Activated CD4-positive, alpha-beta T cell treated with anti-CD3 and anti-CD28 coated beads, Interleukin-2, amount 10 ng/mL, durations not matched to agents 24 days and 14 days (primary cell): ENCODE measurements at regions not wholly inside any gene's neighbourhood (a gene's known extent, or its start where the extent isn't known, plus 50 kb on each side); places are given as distances from the start of the nearest gene placed in this dataset.
"Not testable (repeated sequence)": the region's sequence is repeated elsewhere in the genome, so short reads cannot be mapped to it uniquely, and the experiment has no call there.

Experiments
- DNase-seq: peaks from one replicate; pipeline ENCODE4 v3.0.0; 2022
- H3K27ac Mint-ChIP-seq: one replicate; pipeline ENCODE4 v1.8.0; 2022; ENCODE audit warnings: mild to moderate bottlenecking, mixed read lengths
- H3K27me3 Mint-ChIP-seq: one replicate; pipeline ENCODE4 v1.8.0; 2022; ENCODE audit warnings: mixed read lengths
- H3K36me3 Mint-ChIP-seq: one replicate; pipeline ENCODE4 v1.8.0; 2022; ENCODE audit warnings: low read depth, mild to moderate bottlenecking, mixed read lengths
- H3K4me1 Mint-ChIP-seq: one replicate; pipeline ENCODE4 v1.8.0; 2021; ENCODE audit warnings: mixed read lengths
- H3K4me3 Mint-ChIP-seq: one replicate; pipeline ENCODE4 v1.8.0; 2022; ENCODE audit warnings: mild to moderate bottlenecking, moderate library complexity, mixed read lengths
- H3K9me3 Mint-ChIP-seq: one replicate; pipeline ENCODE4 v1.8.0; 2021; ENCODE audit warnings: mixed read lengths
- intact Hi-C: fragments of 100-400 bp; cut with micrococcal nuclease; formaldehyde crosslinking; loops from one replicate; pipeline ENCODE4 v1.15.1; 2023

DNA sequence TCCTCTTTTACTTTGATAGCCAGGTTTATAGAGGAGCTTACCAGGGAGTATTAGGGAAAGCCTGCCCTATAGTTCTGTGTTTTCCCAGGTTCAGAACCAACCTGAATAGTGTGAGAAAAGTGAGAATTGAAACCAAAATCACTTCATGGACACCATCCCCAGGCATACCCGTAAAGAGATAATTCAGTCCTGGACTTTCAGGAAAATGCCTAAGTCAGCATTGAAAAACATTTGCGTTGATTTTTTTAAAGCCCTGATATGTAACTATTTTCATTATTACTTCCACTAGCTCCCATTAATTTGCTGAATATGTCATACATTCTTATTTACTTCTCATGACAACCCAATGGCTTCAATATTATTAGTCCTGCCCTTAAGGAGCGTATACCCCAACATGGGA lies 77.4 kb upstream of the TCF21 start:
- Mint-ChIP-seq H3K4me1 (no peaks in the 10 kb centered on the region), H3K9me3 (no peaks in the 10 kb centered on the region), H3K27me3 (peaks cover 5% of the 10 kb centered on the region), H3K4me3 (no peak overlapping the region), H3K27ac (no peak overlapping the region), H3K36me3 (no peaks in the 10 kb centered on the region)
- no peak for DNase-seq
- intact Hi-C loops: no loop called here

DNA sequence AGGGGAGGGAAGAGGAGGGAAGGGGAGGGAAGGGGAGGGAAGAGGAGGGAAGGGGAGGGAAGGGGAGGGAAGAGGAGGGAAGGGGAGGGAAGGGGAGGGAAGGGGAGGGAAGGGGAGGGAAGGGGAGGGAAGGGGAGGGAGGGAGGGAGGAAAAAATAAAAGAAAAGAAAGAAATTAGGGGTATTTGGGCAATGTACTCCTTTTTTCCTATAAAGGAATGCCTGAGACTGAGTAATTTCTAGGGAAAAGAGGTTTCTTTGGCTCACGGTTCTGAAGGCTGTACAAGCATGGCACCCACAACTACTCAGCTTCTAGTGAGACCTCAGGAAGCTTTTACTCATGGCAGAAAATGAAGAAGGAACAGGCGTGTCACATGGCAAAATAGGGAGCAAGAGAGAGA lies 76.5 kb upstream of the TCF21 start:
- intact Hi-C loops, H3K36me3 Mint-ChIP-seq, H3K4me3 Mint-ChIP-seq: not testable (repeated sequence)

DNA sequence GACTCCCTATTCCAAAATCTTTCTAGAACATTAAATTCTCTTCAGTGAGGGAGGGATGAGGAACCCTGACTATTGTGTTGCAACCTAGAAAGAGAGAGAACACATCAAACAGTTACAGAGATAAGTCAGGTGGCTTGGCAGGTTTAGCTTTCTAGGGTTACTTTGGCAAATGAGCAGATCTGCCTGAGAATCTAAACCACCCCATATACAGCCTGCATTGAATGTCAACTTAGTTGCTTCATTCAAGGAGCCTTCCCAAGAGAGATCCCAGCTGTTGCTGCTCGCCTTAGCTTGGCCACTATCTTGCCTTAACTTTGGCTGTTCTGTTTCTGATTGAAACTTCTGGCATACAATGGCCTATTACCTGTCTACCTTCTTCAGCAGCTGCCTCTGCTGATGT lies 74.7 kb upstream of the TCF21 start:
- no peaks in the 10 kb centered on the region for H3K36me3 Mint-ChIP-seq
- H3K4me1 Mint-ChIP-seq: no peaks in the 10 kb centered on the region
- no peak overlapping the region for H3K4me3 Mint-ChIP-seq
- no peak overlapping the region for H3K27ac Mint-ChIP-seq
- no peak for DNase-seq
- H3K27me3 Mint-ChIP-seq: peaks cover 5% of the 10 kb centered on the region
- intact Hi-C loops: no loop called here
- no peaks in the 10 kb centered on the region for H3K9me3 Mint-ChIP-seq

More for the DNA sequence above, 76.5 kb upstream of the TCF21 start:
- H3K9me3 Mint-ChIP-seq, DNase-seq, H3K4me1 Mint-ChIP-seq, H3K27ac Mint-ChIP-seq, H3K27me3 Mint-ChIP-seq: not testable (repeated sequence)

DNA sequence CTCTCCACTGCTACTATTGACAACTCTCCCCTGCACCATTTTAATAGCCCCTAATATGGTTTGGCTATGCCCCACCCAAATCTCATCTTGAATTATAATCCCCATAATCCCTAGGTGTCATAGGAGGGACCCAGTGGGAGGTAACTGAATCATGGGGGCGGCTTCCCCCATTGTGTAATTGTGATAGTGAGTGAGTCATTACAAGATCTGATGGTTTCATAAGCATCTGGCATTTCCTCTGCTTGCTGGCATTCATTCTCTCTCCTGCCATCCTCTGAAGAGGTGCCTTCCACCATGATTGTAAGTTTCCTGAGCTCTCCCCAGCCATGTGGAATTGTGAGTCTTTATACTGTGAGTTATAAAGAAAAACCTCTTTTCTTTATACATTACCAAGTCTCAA lies 74.1 kb upstream of the TCF21 start:
- intact Hi-C loops: no loop called here

DNA sequence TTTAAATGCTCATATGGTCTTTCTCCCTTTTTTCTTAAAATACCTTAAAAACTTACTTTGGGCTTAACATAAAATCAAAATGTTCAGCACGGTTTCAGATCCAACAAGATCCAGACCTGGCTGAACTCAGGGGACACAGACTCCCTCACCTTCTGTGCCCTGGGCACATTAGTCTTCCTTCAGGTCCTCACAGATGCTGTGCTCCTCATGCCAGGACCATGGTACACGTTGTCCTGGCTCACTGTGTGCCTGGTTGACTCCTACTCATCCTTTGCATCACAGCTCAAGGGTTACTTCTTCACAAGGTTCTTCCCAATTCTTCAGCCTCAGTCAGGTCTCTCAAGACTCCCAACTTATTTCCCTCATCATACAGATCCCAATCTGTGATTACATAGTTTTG lies 73.6 kb upstream of the TCF21 start:
- H3K27me3 Mint-ChIP-seq: peaks cover 5% of the 10 kb centered on the region
- H3K4me1 Mint-ChIP-seq: no peaks in the 10 kb centered on the region
- no peaks in the 10 kb centered on the region for H3K9me3 Mint-ChIP-seq
- intact Hi-C loops: no loop called here
- no peak overlapping the region for H3K27ac Mint-ChIP-seq
- DNase-seq: no peak
- no peaks in the 10 kb centered on the region for H3K36me3 Mint-ChIP-seq
- no peak overlapping the region for H3K4me3 Mint-ChIP-seq

More for the DNA sequence above, 74.1 kb upstream of the TCF21 start:
- no peaks in the 10 kb centered on the region for H3K36me3 Mint-ChIP-seq
- no peaks in the 10 kb centered on the region for H3K9me3 Mint-ChIP-seq
- H3K27me3 Mint-ChIP-seq: peaks cover 5% of the 10 kb centered on the region
- H3K4me3 Mint-ChIP-seq: no peak overlapping the region
- no peak overlapping the region for H3K27ac Mint-ChIP-seq
- no peak for DNase-seq
- no peaks in the 10 kb centered on the region for H3K4me1 Mint-ChIP-seq

DNA sequence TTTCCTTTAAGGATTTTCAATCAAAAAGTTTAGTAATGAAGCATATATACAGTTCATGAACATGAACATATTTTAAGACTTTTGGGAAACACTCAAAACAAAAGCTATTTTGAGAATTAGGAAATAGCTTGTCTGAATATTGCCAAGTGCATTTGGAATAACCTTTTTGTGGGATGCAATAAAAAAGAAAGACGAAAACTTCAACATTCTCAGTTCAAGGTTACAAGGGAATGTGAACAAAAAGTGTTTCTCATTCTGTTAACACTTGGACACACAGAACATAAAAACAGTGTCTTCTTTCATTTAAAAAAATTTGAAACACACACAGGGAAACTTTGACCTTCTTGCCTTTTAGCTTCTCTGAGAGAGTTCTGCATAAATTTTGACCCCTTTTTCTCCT lies 72.7 kb upstream of the TCF21 start:
- Mint-ChIP-seq H3K36me3 (no peaks in the 10 kb centered on the region), H3K9me3 (no peaks in the 10 kb centered on the region), H3K4me1 (no peaks in the 10 kb centered on the region), H3K27me3 (peaks cover 2% of the 10 kb centered on the region), H3K4me3 (no peak overlapping the region), H3K27ac (no peak overlapping the region)
- intact Hi-C loops: no loop called here
- DNase-seq: no peak

DNA sequence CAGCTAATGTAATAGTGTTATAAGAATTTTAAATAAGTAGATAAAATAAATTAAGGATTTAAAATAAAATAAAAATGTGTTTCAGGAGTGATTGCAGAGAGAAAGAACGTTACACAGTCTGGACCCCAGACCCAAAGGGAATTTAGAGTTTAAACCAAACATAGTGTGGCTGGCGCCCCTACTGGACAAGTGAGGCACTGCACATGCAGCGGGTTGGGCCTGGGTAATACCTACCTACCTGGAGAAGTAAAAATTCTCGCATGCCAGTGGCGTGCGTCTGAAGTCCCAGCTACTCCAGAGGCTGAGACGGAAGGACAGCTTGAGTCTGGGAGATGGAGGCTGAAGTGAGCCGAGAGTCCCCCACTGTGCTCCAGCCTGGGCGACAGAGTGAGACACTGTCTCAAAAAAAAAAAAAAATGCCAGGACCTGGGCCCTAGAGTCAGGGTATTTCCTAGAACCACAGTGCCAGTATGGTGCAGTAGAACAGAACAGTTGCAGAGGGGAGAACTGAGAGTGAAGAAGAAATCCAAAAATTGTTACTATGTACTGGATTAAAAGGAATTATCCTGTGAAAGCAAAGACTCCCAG lies 71.4 kb upstream of the TCF21 start:
- intact Hi-C loops: no loop called here

DNA sequence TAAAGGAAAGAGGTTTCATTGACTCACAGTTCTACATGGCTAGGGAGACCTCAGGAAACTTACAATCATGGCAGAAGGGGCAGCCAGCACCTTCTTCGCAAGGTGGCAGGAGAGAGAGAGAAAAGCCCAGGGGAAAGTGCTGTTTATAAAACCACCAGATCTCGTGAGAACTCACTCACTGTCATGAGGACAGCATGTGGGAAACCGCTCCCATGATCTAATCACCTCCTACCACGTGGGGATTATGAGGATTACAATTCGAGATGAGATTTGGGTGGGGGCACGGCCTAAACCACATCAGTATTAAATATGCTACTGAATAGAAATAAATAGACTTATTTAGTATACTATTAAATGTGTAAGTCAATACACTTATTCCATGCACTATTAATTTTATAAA lies 70.6 kb upstream of the TCF21 start:
- DNase-seq: no peak
- Mint-ChIP-seq H3K4me1 (no peaks in the 10 kb centered on the region), H3K4me3 (no peak overlapping the region), H3K27ac (no peak overlapping the region), H3K36me3 (no peaks in the 10 kb centered on the region), H3K27me3 (no peaks in the 10 kb centered on the region), H3K9me3 (no peaks in the 10 kb centered on the region)
- intact Hi-C loops: no loop called here

More for the DNA sequence above, 71.4 kb upstream of the TCF21 start:
- H3K27me3 Mint-ChIP-seq: no peaks in the 10 kb centered on the region
- peak; percentile 78 for DNase-seq
- H3K36me3 Mint-ChIP-seq: no peaks in the 10 kb centered on the region
- H3K4me3 Mint-ChIP-seq: no peak overlapping the region
- H3K9me3 Mint-ChIP-seq: no peaks in the 10 kb centered on the region
- no peak overlapping the region for H3K27ac Mint-ChIP-seq
- no peaks in the 10 kb centered on the region for H3K4me1 Mint-ChIP-seq

DNA sequence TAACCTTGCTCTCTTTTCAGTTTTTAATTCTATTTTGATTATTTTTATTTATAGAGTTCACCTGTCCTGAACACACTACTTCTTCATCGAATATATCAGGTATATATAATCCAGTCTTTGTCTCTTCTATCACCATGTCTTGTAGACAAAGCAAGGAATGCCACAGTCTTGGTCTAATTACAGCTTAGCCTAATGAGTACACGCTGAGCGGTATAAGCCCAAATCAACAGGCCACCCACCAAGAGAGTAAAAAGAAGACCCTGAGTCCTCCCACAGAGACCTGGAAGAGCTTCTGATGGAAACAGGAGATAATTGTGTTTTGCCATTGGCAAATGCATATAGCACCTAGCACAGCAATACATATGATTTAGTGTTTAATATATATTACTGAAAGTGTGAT lies 68.7 kb upstream of the TCF21 start:
- Mint-ChIP-seq H3K4me3 (no peak overlapping the region), H3K4me1 (no peaks in the 10 kb centered on the region), H3K36me3 (no peaks in the 10 kb centered on the region), H3K27ac (no peak overlapping the region), H3K9me3 (no peaks in the 10 kb centered on the region), H3K27me3 (no peaks in the 10 kb centered on the region)
- DNase-seq: no peak
- intact Hi-C loops: no loop called here

DNA sequence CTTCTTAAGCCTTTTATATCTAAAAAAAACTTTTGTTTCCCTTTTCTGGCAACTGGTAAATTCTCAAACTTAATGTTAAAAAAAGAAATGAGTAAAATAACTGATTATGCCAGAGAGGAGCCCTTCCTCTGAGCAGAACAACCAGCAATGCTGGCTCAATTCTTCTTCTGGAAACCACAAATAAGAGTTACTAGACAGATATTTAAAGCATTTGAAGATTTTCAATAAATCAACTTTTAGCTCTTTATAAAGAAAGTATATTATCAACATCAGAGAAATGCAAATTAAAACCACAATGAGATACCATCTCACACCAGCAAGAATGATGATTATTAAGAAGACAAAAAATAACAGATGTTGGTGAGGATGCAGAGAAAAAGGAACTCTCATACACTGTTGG lies 61.1 kb upstream of the TCF21 start:
- H3K4me3 Mint-ChIP-seq: no peak overlapping the region
- no peak overlapping the region for H3K27ac Mint-ChIP-seq
- intact Hi-C loops: no loop called here
- H3K27me3 Mint-ChIP-seq: peaks cover 9% of the 10 kb centered on the region
- no peaks in the 10 kb centered on the region for H3K9me3 Mint-ChIP-seq
- no peaks in the 10 kb centered on the region for H3K4me1 Mint-ChIP-seq
- no peaks in the 10 kb centered on the region for H3K36me3 Mint-ChIP-seq
- no peak for DNase-seq

DNA sequence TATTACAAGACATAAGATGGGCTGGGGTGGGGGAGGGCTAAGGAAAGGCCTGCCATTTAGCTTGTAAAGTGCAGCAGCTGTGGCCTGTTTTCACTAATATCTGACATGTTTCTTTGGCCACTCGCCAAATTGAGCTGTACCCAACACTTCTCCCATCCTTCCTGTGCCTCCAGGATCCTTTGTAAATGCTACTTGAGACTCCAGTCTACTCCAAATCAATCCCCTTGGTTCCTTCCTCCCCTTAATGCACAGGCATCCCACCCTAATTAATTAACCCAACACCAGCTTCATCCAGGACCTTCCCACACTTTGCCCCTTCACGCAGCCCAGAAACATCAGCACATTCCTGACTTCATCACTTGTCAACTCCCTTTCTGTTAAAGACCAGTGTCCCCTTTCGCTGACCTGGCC lies 55.0 kb upstream of the TCF21 start:
- intact Hi-C loops: no loop called here
- Mint-ChIP-seq H3K27ac (no peak overlapping the region), H3K36me3 (no peaks in the 10 kb centered on the region), H3K4me1 (peaks cover 6% of the 10 kb centered on the region), H3K27me3 (peaks cover 19% of the 10 kb centered on the region), H3K9me3 (no peaks in the 10 kb centered on the region), H3K4me3 (no peak overlapping the region)
- DNase-seq: no peak

DNA sequence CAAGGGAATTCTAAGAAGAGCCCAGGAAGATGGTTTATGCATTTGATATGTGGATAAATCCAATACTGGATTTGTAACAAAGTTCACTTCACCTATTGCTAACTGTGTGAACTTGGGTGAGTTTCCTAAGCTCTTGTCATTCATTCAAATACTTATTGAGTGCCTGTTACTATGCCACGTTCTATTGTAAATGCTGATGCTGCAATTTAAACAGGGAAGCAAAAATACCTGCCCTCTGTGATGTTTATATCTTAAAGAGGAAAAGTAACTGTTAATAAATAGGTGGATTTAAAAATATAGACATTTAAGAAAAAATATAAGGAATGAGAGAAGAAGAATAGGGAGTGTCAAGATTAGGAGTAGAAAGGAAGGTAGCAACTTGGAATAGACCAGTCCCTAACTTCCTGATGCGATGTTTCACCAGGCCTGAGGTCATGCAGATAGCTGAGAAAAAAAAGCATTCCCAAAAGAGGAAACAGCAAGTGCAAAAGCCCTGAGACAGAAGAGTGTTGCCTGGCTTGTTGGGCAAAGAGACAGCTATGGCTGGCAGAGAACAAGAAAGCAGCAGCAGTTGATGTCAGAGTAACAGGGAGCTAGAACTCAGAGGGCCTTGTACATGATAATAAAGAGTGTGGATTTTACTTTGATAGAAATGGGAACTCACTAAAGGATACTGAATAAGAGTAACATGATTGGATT lies 54.3 kb upstream of the TCF21 start:
- Mint-ChIP-seq H3K27me3 (peaks cover 23% of the 10 kb centered on the region), H3K27ac (no peak overlapping the region), H3K36me3 (no peaks in the 10 kb centered on the region), H3K4me1 (peaks cover 6% of the 10 kb centered on the region), H3K9me3 (no peaks in the 10 kb centered on the region), H3K4me3 (no peak overlapping the region)
- DNase-seq: no peak
- intact Hi-C loops: no loop called here

DNA sequence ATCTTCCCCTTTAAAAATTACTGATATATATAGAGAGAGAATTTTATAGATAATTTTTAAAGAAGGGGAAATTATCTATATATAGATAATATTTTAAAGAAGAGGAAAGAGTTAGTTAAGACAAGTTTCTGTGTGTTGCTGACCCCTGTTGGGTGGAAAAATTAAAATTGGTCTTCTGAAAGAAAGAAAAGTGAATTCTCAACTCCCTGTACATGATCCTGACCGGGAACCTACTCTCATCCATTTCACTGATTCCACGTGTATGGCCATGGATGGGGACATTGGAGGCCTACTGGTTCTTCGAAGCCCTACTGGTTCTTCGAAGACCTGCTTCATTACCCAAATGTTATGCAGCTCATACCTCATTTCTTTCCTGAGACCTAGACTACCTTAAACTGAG lies 53.0 kb upstream of the TCF21 start:
- Mint-ChIP-seq H3K9me3 (no peaks in the 10 kb centered on the region), H3K4me3 (no peak overlapping the region), H3K36me3 (no peaks in the 10 kb centered on the region), H3K27me3 (peaks cover 26% of the 10 kb centered on the region), H3K4me1 (peaks cover 6% of the 10 kb centered on the region), H3K27ac (no peak overlapping the region)
- no peak for DNase-seq
- intact Hi-C loops: no loop called here

DNA sequence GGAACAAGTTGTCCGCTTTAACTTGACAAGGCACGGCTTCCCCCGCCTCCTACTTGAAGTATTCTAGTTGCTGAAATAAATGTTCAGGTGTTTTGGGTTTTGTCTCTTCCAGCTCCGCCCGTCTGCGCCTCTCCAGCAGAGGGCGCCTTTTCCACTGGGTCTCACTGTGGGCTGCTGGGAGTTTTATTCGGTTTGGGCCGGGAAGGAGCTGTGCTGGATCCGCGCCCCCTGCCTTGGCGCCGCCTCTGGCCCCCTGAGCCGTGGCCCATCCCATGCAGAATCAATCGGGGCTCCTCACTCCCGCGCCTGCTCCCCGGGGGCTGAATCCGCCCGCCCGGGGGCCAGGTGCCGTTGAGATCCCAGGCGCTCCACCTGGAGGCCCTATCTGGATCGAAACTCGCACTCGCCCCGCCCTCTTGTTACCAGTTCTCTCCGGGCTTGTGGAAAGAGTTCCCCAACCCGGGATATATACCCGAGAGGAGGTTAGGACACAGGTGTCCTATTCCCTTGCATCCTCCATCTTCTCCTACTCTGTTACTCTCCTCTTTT lies 51.0 kb upstream of the TCF21 start:
- intact Hi-C loops: loop anchor here (1.0 kb wide), 2 partner anchors 78 to 259 kb away; no protein-coding TSS in a partner anchor
- Mint-ChIP-seq H3K9me3 (no peaks in the 10 kb centered on the region), H3K27me3 (peaks cover 24% of the 10 kb centered on the region), H3K4me3 (peak overlapping the region; percentile 75), H3K27ac (no peak overlapping the region), H3K4me1 (peaks cover 6% of the 10 kb centered on the region), H3K36me3 (no peaks in the 10 kb centered on the region)
- DNase-seq: peak; percentile 89
